Liver (tissue), 3 donors: ENCODE measurements at regions not wholly inside any gene's neighbourhood (a gene's known extent, or its start where the extent isn't known, plus 50 kb on each side); places are given as distances from the start of the nearest gene placed in this dataset.

Experiments used
- EGR1 ChIP-seq, 2 donors: IDR thresholded peaks; 2 replicates each; pipeline ENCODE4 v1.6.1; 2016 to 2018; ENCODE audit warnings: antibody characterized with exemption in 2 of 2, low read depth in 2 of 2
- FOXA2 ChIP-seq: IDR thresholded peaks from 2 replicates; pipeline ENCODE4 v1.6.1; 2016; ENCODE audit warnings: antibody characterized with exemption
- RAD21 ChIP-seq, 2 donors: IDR thresholded peaks; 2 replicates each; pipeline ENCODE4 v1.6.1; 2016; ENCODE audit warnings: antibody characterized with exemption in 2 of 2, mild to moderate bottlenecking in 2 of 2
- SP1 ChIP-seq: IDR thresholded peaks from 2 replicates; pipeline ENCODE4 v1.6.1; 2018; ENCODE audit warnings: antibody characterized with exemption, mild to moderate bottlenecking
- TAF1 ChIP-seq: conservative IDR thresholded peaks from 2 replicates; pipeline ENCODE4 v1.6.1; 2016; ENCODE audit warnings: antibody characterized with exemption, mild to moderate bottlenecking
- YY1 ChIP-seq: IDR thresholded peaks from 2 replicates; pipeline ENCODE4 v1.6.1; 2016; ENCODE audit warnings: antibody characterized with exemption, mild to moderate bottlenecking
- TF ChIP-seq, protein P1 (sequence below): fragments of 150-350 bp; IDR thresholded peaks from 2 replicates; pipeline ENCODE4 v1.5.1; 2017; ENCODE audit warnings: improper control_type of control experiment, low read depth, low read length; ENCODE audit not compliant: missing input control
- TF ChIP-seq, protein P2 (sequence below): IDR thresholded peaks from 2 replicates; pipeline ENCODE4 v1.6.1; 2016; ENCODE audit warnings: antibody characterized with exemption
- TF ChIP-seq, protein P3 (sequence below): IDR thresholded peaks from 2 replicates; pipeline ENCODE4 v1.6.1; 2016; ENCODE audit warnings: antibody characterized with exemption
- donor health status: healthy.
- donor health status: healthy.

DNA sequence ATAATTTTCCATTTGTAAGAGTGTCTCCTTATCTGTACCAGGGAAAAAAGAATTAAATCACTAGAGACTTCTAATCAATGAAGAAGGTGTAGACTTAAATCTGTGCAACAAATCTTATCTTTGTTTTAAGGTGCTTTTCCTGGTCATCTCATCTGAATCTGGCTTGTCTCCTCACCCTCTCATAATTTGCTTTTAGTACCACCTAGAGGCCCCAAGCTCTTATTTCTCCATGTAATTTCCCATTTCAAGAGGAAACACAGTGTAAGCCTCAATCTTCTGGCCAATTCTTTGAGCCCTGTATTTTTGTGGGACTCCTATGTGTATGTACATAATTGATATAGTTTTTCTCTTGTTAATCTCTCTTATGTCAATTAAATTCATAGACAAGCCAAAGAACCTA is 1975.3 kb upstream of the CDH6 start:
- TF ChIP-seq, protein P1, sequence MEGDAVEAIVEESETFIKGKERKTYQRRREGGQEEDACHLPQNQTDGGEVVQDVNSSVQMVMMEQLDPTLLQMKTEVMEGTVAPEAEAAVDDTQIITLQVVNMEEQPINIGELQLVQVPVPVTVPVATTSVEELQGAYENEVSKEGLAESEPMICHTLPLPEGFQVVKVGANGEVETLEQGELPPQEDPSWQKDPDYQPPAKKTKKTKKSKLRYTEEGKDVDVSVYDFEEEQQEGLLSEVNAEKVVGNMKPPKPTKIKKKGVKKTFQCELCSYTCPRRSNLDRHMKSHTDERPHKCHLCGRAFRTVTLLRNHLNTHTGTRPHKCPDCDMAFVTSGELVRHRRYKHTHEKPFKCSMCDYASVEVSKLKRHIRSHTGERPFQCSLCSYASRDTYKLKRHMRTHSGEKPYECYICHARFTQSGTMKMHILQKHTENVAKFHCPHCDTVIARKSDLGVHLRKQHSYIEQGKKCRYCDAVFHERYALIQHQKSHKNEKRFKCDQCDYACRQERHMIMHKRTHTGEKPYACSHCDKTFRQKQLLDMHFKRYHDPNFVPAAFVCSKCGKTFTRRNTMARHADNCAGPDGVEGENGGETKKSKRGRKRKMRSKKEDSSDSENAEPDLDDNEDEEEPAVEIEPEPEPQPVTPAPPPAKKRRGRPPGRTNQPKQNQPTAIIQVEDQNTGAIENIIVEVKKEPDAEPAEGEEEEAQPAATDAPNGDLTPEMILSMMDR = peak; percentile 47
- TF ChIP-seq SP1 = no peak
- TF ChIP-seq, protein P2, sequence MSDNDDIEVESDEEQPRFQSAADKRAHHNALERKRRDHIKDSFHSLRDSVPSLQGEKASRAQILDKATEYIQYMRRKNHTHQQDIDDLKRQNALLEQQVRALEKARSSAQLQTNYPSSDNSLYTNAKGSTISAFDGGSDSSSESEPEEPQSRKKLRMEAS = no peak
- TF ChIP-seq TAF1 = no peak
- TF ChIP-seq YY1 = no peak
- TF ChIP-seq FOXA2 = no peak
- TF ChIP-seq RAD21 (IDR thresholded peaks at IDR 0.05) = peak; percentile 83 to 89
- TF ChIP-seq, protein P3, sequence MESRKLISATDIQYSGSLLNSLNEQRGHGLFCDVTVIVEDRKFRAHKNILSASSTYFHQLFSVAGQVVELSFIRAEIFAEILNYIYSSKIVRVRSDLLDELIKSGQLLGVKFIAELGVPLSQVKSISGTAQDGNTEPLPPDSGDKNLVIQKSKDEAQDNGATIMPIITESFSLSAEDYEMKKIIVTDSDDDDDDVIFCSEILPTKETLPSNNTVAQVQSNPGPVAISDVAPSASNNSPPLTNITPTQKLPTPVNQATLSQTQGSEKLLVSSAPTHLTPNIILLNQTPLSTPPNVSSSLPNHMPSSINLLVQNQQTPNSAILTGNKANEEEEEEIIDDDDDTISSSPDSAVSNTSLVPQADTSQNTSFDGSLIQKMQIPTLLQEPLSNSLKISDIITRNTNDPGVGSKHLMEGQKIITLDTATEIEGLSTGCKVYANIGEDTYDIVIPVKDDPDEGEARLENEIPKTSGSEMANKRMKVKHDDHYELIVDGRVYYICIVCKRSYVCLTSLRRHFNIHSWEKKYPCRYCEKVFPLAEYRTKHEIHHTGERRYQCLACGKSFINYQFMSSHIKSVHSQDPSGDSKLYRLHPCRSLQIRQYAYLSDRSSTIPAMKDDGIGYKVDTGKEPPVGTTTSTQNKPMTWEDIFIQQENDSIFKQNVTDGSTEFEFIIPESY = no peak
- TF ChIP-seq EGR1 (IDR thresholded peaks at IDR 0.05; ENCODE audit: low read depth in 2 of 2) = no peak
